ENCODE measurements at regions not wholly inside any gene's neighbourhood (a gene's known extent, or its start where the extent isn't known, plus 50 kb on each side); places are given as distances from the start of the nearest gene placed in this dataset.
"Not testable (repeated sequence)": the region's sequence is repeated elsewhere in the genome, so short reads cannot be mapped to it uniquely, and the experiment has no call there.

DNA sequence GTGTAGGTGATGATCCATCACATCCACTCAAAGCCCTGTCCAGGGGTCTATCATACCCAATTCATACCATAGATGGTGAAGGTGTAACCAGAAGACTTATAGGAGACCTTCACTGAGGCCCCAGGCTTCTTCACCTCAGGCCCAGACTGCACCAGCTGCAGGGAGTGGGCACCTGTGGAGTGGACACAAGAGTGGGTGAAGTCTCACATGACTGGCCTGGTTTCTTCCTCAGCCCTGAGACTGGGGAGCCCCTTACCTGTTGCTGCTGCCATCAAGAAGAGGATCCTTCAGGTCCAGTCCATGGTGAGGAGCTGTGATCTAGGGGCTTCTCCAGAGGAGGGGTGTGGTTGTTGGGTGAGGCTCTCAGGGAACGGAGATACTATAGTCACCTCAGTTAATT, 851.0 kb downstream of the TMEM121 start:
- no peak for DNase-seq (ENCODE audit: low read depth)
- TF ChIP-seq, protein P1, sequence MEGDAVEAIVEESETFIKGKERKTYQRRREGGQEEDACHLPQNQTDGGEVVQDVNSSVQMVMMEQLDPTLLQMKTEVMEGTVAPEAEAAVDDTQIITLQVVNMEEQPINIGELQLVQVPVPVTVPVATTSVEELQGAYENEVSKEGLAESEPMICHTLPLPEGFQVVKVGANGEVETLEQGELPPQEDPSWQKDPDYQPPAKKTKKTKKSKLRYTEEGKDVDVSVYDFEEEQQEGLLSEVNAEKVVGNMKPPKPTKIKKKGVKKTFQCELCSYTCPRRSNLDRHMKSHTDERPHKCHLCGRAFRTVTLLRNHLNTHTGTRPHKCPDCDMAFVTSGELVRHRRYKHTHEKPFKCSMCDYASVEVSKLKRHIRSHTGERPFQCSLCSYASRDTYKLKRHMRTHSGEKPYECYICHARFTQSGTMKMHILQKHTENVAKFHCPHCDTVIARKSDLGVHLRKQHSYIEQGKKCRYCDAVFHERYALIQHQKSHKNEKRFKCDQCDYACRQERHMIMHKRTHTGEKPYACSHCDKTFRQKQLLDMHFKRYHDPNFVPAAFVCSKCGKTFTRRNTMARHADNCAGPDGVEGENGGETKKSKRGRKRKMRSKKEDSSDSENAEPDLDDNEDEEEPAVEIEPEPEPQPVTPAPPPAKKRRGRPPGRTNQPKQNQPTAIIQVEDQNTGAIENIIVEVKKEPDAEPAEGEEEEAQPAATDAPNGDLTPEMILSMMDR (conservative IDR thresholded peaks at IDR 0.05; ENCODE audit: low read depth, low read length), result no peak
- H3K4me3 ChIP-seq (ENCODE audit: low read depth, low read length), result no peak overlapping the region

DNA sequence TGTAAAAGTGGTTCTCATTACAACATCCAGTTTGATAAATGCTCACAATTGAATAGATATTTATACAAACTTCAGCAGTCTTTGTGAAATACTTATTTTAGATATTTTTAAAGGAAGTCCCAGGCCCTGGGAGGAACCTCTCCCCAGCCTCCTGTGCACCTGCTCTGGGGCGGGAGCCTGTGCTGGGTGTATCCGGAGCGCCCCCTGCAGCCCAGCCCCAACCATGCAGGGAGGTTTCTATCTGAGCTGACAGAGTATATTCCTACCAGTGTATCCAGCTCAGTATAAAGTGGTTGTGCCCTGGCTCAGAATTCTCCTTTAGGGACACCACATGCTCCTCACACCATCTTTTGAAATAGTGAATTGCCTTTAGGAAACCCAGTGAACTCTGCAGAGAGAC, 851.8 kb downstream of the TMEM121 start:
- TF ChIP-seq, protein P1 (conservative IDR thresholded peaks at IDR 0.05; ENCODE audit: low read depth, low read length), result peak; percentile 16
- H3K4me3 ChIP-seq (ENCODE audit: low read depth, low read length), result no peak overlapping the region
- DNase-seq (ENCODE audit: low read depth), result no peak

DNA sequence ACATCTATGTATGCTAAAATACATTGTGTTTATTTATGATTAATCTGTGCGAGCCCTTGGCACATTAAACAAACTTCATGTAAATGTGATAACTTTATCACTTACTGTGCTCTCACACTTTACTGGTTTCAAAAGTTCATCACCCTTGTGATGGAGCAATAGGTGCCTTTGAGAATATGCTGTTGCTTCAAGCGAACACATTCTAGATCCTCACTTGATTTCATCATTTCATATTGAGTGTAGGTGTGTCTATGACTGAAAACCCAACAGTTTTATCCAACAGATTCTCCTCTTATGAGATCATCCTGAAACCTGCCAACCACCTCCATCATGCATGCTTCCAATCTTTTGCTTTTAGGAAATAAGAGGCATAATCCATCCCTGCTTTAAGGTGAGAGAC, 854.4 kb downstream of the TMEM121 start:
- TF ChIP-seq, protein P1 (conservative IDR thresholded peaks at IDR 0.05; ENCODE audit: low read depth, low read length), result no peak
- no peak for DNase-seq (ENCODE audit: low read depth)

DNA sequence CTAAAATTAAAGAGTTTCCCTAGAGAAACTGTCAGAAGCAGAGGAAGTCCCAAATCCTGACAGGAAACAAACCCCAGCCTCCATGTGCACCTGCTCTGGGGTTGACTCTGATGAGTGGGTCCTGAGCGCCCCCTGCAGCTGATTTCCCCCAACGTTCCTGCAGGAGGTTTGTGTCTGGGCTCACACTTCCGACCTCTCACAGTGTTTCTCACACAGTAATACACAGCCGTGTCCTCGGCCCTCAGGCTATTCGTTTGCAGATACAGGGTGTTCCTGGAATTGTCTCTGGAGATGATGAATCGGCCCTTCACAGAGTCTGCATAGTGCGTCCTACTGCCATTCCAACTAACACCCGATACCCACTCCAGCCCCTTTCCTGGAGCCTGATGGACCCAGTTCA, 862.8 kb downstream of the TMEM121 start:
- DNase-seq (ENCODE audit: low read depth); H3K4me3 ChIP-seq (ENCODE audit: low read depth, low read length): not testable (repeated sequence)

More for the DNA sequence above, 854.4 kb downstream of the TMEM121 start:
- H3K4me3 ChIP-seq (ENCODE audit: low read depth, low read length), result no peak overlapping the region

DNA sequence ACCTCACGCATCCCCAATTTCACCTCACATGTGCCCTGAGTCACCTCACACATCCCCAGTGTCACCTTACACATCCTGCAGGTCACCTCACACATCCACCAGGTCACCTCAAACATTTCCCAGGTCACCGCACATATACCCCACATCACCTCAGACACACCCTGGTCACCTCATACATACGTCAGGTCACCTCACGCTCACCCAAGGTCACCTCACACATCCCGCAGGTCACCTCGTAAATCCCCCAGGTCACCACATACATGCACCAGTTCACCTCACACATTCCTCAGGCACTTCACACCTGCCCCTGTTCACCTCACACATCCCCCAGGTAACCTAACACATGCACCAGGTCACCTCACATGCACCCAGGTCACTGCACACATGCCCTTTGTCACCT, 864.0 kb downstream of the TMEM121 start:
- no peak for DNase-seq (ENCODE audit: low read depth)
- TF ChIP-seq, protein P1 (conservative IDR thresholded peaks at IDR 0.05; ENCODE audit: low read depth, low read length), result no peak
- H3K4me3 ChIP-seq (ENCODE audit: low read depth, low read length), result no peak overlapping the region

DNA sequence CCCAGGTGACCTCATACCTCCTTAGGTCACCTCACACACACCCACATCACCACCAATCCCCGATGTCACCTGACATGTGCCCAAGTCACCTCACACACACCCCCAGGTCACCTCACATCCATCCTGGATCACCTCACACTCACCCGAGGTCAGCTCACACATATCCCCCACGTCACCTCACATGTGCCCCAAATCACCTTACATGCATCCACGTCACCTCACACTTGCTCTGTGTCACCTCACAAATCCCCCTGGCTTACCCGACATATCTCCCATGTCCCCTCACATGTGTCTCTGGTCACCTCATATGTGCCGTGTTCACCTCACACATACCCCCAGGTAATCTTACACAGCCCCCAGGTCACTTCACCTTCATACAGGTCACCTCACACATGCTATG, 864.6 kb downstream of the TMEM121 start:
- TF ChIP-seq, protein P1 (conservative IDR thresholded peaks at IDR 0.05; ENCODE audit: low read depth, low read length), result no peak
- no peak overlapping the region for H3K4me3 ChIP-seq (ENCODE audit: low read depth, low read length)
- no peak for DNase-seq (ENCODE audit: low read depth)

DNA sequence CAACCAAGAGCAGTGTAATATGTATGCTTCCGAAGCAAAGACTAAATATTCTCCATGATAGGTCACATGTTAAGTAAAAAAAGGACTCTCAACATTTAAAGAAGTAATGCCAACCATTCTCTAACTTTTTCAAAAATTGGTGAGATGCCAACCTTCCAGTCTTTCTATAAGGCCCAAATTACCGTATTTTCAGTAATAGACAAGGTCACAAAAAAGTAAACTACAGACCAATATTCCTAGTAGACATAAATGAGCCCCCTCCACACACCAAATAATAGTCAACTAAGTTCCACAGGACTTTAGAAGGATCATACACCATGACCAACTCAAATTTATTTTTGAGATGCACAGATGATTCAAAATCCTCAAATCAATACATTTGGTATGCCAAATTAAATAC, 867.4 kb downstream of the TMEM121 start:
- DNase-seq (ENCODE audit: low read depth), result no peak
- no peak overlapping the region for H3K4me3 ChIP-seq (ENCODE audit: low read depth, low read length)
- TF ChIP-seq, protein P1 (conservative IDR thresholded peaks at IDR 0.05; ENCODE audit: low read depth, low read length), result no peak
